RWPE1 (cell line): ENCODE measurements at regions not wholly inside any gene's neighbourhood (a gene's known extent, or its start where the extent isn't known, plus 50 kb on each side); places are given as distances from the start of the nearest gene placed in this dataset.
"Not testable (repeated sequence)": the region's sequence is repeated elsewhere in the genome, so short reads cannot be mapped to it uniquely, and the experiment has no call there.

Source experiments
- CTCF ChIA-PET: fragments of 350-600 bp; sonication (Branson Sonifier 250); formaldehyde crosslinking; extraction: SDS; loops from one replicate; lab custom pipeline; 2021; lab: Yijun Ruan, JAX
- POLR2A ChIA-PET: fragments of 400-600 bp; formaldehyde crosslinking; extraction: SDS; loops from one replicate; lab custom pipeline; 2020; ENCODE audit warnings: antibody characterized with exemption; ENCODE audit not compliant: low non-redundant PET; lab: Yijun Ruan, JAX
- DNase-seq: peaks from one replicate; pipeline ENCODE4 v3.0.0; 2012; ENCODE audit warnings: low spot score
- H3K27ac ChIP-seq: fragments of 450-650 bp; 2 replicates; pipeline ENCODE4 v1.5.1; 2017
- TF ChIP-seq, protein P1 (sequence below): fragments of 450-650 bp; conservative IDR thresholded peaks from 2 replicates; pipeline ENCODE4 v1.5.1; 2017; ENCODE audit warnings: low read depth, mild to moderate bottlenecking

DNA sequence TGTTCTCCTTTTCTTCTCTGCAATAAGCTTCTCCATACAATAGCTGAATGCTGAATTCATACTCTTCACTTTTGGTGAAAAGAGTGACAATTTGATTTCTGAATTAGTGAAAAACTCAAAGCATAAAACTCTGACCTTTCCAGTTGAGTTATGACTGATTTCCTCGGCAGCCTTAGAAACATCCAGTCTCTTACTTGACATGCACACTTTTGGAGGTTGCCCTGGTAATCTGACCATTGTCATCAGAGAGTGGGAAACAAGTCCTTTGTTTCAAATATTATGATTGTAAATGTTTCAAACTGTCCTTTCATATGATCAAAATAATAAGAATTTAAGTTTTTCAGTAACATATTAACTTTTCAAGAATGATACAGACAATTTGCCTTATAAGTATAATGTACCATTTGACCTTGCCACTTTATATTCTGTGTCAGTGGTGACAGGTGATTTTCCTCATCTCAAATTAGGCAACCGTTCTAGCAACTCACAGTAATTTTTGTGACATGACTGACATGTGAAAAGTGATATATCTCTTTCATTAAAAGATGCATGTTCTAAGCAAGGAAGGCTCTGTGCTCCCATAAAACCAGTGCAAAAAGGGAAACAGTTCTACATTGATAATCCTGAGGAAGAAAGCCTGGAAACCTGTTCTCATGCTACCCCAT lies 507.6 kb upstream of the ROBO2 start:
- TF ChIP-seq, protein P1, sequence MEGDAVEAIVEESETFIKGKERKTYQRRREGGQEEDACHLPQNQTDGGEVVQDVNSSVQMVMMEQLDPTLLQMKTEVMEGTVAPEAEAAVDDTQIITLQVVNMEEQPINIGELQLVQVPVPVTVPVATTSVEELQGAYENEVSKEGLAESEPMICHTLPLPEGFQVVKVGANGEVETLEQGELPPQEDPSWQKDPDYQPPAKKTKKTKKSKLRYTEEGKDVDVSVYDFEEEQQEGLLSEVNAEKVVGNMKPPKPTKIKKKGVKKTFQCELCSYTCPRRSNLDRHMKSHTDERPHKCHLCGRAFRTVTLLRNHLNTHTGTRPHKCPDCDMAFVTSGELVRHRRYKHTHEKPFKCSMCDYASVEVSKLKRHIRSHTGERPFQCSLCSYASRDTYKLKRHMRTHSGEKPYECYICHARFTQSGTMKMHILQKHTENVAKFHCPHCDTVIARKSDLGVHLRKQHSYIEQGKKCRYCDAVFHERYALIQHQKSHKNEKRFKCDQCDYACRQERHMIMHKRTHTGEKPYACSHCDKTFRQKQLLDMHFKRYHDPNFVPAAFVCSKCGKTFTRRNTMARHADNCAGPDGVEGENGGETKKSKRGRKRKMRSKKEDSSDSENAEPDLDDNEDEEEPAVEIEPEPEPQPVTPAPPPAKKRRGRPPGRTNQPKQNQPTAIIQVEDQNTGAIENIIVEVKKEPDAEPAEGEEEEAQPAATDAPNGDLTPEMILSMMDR = no peak

DNA sequence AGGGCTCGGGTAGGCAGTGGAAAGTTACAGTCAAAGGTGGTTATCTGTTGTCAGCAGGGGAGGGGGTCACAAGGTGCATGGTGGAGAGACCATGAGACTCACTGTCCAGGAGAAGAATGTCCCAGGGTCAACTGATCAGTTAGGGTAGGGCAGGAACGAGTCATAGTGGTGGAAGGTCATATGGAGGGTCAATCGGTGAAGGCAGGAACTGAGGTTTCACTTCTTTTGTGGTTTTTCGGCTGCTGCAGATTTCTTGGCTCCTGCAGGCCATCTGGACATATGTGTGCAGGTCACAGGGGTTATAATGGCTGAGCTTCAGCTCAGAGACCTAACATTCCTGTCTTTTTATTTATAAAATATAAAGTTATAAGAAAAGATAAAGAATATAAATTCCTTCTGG lies 506.2 kb upstream of the ROBO2 start:
- H3K27ac ChIP-seq, POLR2A ChIA-PET, DNase-seq, CTCF ChIA-PET: not testable (repeated sequence)

More for the DNA sequence above, 507.6 kb upstream of the ROBO2 start:
- ChIA-PET POLR2A (no interaction called here), CTCF (no interaction called here)
- no peak for DNase-seq
- no peak overlapping the region for H3K27ac ChIP-seq

DNA sequence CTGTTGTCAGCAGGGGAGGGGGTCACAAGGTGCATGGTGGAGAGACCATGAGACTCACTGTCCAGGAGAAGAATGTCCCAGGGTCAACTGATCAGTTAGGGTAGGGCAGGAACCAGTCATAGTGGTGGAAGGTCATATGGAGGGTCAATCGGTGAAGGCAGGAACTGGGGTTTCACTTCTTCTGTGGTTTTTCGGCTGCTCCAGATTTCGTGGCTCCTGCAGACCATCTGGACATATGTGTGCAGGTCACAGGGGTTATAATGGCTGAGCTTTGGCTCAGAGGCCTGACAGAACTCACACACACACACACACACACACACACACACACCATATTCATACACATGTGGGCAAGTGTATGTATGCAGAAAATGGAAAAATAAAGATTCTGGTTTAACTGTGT lies 502.0 kb upstream of the ROBO2 start:
- H3K27ac ChIP-seq, POLR2A ChIA-PET, DNase-seq, CTCF ChIA-PET: not testable (repeated sequence)

DNA sequence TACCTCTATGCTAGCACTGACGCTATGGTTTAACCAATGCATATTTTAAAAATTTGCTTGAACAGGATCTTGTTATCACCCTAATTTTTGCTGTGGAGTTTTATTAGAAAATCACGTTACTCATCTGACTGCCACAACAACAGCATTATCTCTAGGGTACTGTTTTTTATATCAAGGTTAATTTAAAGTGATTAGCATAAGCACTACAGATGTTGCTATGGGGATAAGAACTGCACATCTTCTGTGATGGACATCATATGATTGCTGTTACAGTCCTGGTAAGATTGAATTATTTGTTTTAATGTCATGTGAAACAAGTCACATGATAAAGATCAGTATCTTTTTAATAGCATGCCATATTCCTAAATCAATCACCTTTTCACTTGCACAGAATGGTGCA lies 492.2 kb upstream of the ROBO2 start:
- DNase-seq = no peak
- POLR2A ChIA-PET = no interaction called here

DNA sequence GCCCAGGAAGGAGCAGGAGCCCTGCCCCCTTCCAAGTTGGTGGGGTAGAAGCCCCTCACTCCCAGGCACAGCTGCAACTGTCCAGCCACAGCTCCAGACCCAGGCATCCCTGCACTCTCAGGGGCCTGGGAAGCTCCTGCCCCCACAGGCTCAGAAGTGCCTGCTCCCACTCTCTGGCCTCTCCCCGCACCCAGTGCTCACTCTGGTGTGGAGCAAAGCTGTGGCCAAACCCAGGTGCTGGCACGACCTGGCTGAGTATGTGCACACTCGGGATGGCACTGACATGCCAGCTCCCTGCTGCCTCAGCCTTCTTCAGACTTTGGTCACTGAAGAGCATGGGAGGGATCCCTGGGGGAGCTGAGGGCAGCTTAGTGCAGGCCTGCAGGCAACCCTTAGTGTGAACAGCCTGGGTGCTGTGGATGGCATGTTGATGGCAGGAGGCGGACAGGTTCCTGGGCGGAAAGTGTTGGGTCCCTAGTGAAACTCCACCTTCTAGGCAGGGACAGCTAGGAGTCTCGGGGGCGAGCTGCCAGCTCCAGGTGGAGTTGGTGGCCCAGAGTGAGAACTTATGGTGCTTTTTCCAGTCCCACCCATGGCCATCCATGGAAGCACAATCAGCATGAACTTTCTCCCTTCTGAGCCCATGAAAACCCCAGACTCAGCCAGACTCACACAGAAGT lies 489.2 kb upstream of the ROBO2 start:
- ChIA-PET POLR2A (no interaction called here), CTCF (interaction anchor here (1.1 kb wide), 1 partner anchor 13 kb away, joined by 3 read pairs; no protein-coding TSS in a partner anchor)
- DNase-seq = no peak
- TF ChIP-seq, protein P1 = no peak
- no peak overlapping the region for H3K27ac ChIP-seq

More for the DNA sequence above, 492.2 kb upstream of the ROBO2 start:
- CTCF ChIA-PET = no interaction called here
- no peak overlapping the region for H3K27ac ChIP-seq
- TF ChIP-seq, protein P1 = no peak

DNA sequence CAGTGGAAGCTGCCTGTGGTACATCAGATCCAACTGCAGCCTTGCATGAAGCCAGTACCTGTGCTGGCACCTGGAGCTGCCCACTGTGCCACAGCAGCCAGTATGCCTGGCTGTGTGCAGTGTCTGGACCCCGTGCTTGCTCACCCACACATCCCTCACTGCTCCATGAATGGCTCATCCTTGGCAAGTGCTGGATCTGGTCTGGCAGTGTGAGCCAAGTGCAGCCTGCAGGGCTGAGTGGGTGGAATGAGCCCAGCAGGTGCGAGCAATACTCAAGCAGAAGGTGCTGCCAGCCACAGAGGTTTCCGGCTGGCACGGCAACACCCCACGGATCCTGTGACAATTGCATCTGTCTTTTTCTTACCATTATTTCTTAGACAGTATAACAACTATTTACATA lies 488.2 kb upstream of the ROBO2 start:
- no peak for DNase-seq
- ChIA-PET POLR2A (no interaction called here), CTCF (interaction anchor here (1.1 kb wide), 1 partner anchor 12 kb away, joined by 3 read pairs; no protein-coding TSS in a partner anchor)
- no peak overlapping the region for H3K27ac ChIP-seq
- TF ChIP-seq, protein P1 = no peak

DNA sequence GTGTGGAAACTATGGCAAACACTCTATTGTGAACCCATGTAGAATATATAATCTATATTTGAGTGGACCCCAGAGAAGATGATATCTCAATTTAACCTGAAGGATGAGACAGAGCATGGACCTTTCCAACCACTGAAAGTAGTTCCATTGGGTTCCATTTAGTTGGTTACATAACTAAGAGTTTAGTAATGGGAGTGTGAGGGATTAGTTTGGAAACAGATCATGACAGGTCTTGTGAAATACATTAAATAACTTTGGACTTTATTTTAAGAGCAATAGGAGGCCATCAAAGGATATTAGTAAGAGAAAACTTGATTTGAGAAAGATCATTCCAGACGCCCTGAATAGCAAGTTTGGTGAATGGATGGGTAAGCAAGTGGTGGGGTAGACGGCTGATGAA lies 487.2 kb upstream of the ROBO2 start:
- ChIA-PET CTCF (no interaction called here), POLR2A (no interaction called here)
- TF ChIP-seq, protein P1 = no peak
- no peak for DNase-seq
- no peak overlapping the region for H3K27ac ChIP-seq
